MCF 10A (cell line): ENCODE measurements at regions not wholly inside any gene's neighbourhood (a gene's known extent, or its start where the extent isn't known, plus 50 kb on each side); places are given as distances from the start of the nearest gene placed in this dataset.

Experiments used
- BruUV-seq: library from RNA; stranded (reverse); fragments of 400-500 nt; replicated peaks from 2 replicates; lab custom pipeline; 2021; lab: Mats Ljungman, UMichigan
- CTCF ChIA-PET: fragments of 300-600 bp; sonication (Branson Sonifier 250); formaldehyde crosslinking; extraction: SDS; loops from one replicate; lab custom pipeline; 2021; ENCODE audit warnings: antibody characterized with exemption, inconsistent platforms; lab: Yijun Ruan, JAX
- POLR2A ChIA-PET: fragments of 300-600, 350-650 bp; sonication (Branson Sonifier 250); formaldehyde crosslinking; extraction: SDS; loops from one replicate; lab custom pipeline; 2020; ENCODE audit warnings: antibody characterized with exemption, inconsistent platforms; lab: Yijun Ruan, JAX
- DNase-seq: peaks from one replicate; pipeline ENCODE4 v3.0.0-alpha.2; 2018; ENCODE audit not compliant: unreplicated experiment
- H3K27ac Mint-ChIP-seq: one replicate; pipeline ENCODE4 v1.8.0; 2022; ENCODE audit warnings: mild to moderate bottlenecking, low read depth, mixed read lengths; ENCODE audit not compliant: unreplicated experiment
- H3K27me3 Mint-ChIP-seq: one replicate; pipeline ENCODE4 v1.8.0; 2022; ENCODE audit warnings: mixed read lengths; ENCODE audit not compliant: insufficient read depth, unreplicated experiment
- H3K36me3 Mint-ChIP-seq: one replicate; pipeline ENCODE4 v1.8.0; 2022; ENCODE audit warnings: mild to moderate bottlenecking, moderate library complexity, mixed read lengths; ENCODE audit not compliant: insufficient read depth, unreplicated experiment
- H3K4me1 Mint-ChIP-seq: one replicate; pipeline ENCODE4 v1.8.0; 2022; ENCODE audit warnings: mixed read lengths; ENCODE audit not compliant: insufficient read depth, unreplicated experiment
- H3K4me3 Mint-ChIP-seq: one replicate; pipeline ENCODE4 v1.8.0; 2022; ENCODE audit warnings: mild to moderate bottlenecking, moderate library complexity, mixed read lengths; ENCODE audit not compliant: unreplicated experiment
- H3K9me3 Mint-ChIP-seq: one replicate; pipeline ENCODE4 v1.8.0; 2022; ENCODE audit warnings: mixed read lengths; ENCODE audit not compliant: unreplicated experiment
- intact Hi-C: fragments of 100-400 bp; cut with micrococcal nuclease; formaldehyde crosslinking; loops from 2 replicates; pipeline ENCODE4 v1.14.1; 2022
- TF ChIP-seq, protein P1 (sequence below): fragments of 200-600 bp; IDR thresholded peaks from one replicate; pipeline ENCODE4 v1.8.0; 2022; ENCODE audit warnings: antibody characterized with exemption, mild to moderate bottlenecking; ENCODE audit not compliant: unreplicated experiment

DNA sequence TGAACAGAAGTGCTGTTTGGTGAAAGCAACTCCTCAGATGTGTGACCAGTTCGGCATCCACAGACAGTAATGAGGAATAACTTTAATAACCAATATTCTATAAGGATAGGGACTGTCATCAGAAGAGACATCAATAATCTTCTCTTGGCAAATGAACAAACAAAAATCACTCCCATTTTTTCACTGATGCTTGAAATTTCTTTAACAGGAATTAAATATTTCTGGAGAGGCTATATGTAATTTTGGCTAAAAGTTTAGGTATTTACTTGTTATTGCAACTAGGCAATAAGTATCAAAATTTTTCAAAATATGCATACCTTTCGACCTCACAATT, 121.6 kb upstream of the EEA1 start:
- TF ChIP-seq, protein P1, sequence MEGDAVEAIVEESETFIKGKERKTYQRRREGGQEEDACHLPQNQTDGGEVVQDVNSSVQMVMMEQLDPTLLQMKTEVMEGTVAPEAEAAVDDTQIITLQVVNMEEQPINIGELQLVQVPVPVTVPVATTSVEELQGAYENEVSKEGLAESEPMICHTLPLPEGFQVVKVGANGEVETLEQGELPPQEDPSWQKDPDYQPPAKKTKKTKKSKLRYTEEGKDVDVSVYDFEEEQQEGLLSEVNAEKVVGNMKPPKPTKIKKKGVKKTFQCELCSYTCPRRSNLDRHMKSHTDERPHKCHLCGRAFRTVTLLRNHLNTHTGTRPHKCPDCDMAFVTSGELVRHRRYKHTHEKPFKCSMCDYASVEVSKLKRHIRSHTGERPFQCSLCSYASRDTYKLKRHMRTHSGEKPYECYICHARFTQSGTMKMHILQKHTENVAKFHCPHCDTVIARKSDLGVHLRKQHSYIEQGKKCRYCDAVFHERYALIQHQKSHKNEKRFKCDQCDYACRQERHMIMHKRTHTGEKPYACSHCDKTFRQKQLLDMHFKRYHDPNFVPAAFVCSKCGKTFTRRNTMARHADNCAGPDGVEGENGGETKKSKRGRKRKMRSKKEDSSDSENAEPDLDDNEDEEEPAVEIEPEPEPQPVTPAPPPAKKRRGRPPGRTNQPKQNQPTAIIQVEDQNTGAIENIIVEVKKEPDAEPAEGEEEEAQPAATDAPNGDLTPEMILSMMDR = no peak
- Mint-ChIP-seq H3K27ac (no peak overlapping the region), H3K9me3 (no peaks in the 10 kb centered on the region), H3K4me3 (no peak overlapping the region), H3K36me3 (no peaks in the 10 kb centered on the region), H3K4me1 (peaks cover 5% of the 10 kb centered on the region), H3K27me3 (no peaks in the 10 kb centered on the region)
- ChIA-PET CTCF (no interaction called here), POLR2A (interaction anchor here (0.7 kb wide), 1 partner anchor 122 kb away, joined by 3 read pairs; no protein-coding TSS in a partner anchor)
- no peak for DNase-seq
- BruUV-seq = no TSS peak
- intact Hi-C loops = no loop called here

DNA sequence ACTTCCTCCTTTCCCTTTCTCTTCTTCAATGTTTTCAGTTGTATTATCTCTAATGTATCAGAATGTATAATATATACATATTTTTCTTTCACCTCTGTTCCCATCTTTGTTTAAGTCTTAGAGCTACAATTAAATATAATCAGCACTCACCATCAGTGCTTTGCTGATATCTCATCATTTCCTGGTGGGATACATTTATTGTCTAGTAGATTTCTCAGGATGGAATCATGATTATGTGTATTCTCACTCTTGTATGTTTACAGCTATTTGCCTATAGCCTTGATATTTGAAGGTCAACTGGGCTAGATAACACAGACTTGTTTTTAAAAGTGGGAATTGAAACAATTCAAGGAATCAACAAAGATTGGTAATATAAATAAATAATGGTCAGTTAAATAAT, 124.9 kb upstream of the EEA1 start:
- TF ChIP-seq, protein P1 = no peak
- no TSS peak for BruUV-seq
- Mint-ChIP-seq H3K4me1 (peaks cover 5% of the 10 kb centered on the region), H3K27ac (no peak overlapping the region), H3K4me3 (no peak overlapping the region), H3K27me3 (no peaks in the 10 kb centered on the region), H3K9me3 (no peaks in the 10 kb centered on the region), H3K36me3 (no peaks in the 10 kb centered on the region)
- ChIA-PET POLR2A (interaction anchor here (0.6 kb wide), 1 partner anchor 31 kb away, joined by 3 read pairs; no protein-coding TSS in a partner anchor), CTCF (no interaction called here)
- DNase-seq = no peak
- intact Hi-C loops = no loop called here

DNA sequence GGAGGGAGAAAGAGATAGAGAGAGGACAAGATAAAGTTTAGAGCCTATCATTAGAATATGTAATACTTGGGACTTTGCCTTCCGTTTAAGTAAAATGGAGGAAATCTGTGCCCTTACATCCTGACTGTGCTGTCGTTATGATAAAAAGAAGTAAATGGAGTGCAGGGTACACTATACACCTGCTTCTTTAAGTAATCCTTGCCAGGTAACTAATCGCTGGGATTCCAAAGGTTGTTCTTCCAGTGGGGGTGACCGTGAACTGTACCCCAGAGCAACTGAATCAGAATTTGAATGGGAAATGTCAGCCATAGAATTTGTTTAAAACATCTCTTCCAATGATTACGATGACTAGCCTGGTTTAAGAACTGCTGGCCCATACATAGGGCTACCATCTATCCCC, 126.1 kb upstream of the EEA1 start:
- Mint-ChIP-seq H3K4me1 (peaks cover 4% of the 10 kb centered on the region), H3K9me3 (no peaks in the 10 kb centered on the region), H3K36me3 (no peaks in the 10 kb centered on the region), H3K27ac (no peak overlapping the region), H3K27me3 (no peaks in the 10 kb centered on the region), H3K4me3 (no peak overlapping the region)
- POLR2A ChIA-PET = no interaction called here
- intact Hi-C loops = no loop called here
- DNase-seq = no peak
- no TSS peak for BruUV-seq
- TF ChIP-seq, protein P1 = no peak
- CTCF ChIA-PET = no interaction called here

DNA sequence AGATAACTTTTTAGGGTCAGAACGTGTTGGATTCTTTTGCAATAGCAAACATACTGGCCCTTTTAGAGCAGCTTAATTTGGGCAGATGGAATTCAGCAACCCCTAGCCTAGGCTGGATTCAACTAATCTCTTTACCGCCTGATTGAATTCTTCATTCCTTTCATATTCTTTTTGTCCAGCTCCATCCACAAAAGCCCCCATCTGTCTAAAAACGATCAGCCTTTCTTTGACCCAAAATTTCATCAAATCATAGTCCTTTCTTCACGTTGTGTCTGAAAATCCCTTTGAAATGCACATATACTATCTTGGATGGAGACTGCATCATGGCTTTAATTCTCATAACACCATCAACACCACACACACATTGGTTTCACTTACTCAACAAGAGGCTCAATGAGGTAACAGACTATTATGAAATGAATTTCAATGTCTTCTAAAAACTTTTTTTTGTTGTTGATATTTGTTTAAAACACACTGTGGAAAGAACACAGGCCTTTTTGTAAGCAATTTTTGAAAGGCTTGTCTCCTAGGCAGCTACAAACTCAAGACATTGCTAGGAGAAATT, 128.0 kb upstream of the EEA1 start:
- no peak overlapping the region for H3K4me3 Mint-ChIP-seq
- TF ChIP-seq, protein P1 = no peak
- no peak overlapping the region for H3K27ac Mint-ChIP-seq
- H3K36me3 Mint-ChIP-seq = no peaks in the 10 kb centered on the region
- H3K9me3 Mint-ChIP-seq = no peaks in the 10 kb centered on the region
- DNase-seq = no peak
- POLR2A ChIA-PET = no interaction called here
- CTCF ChIA-PET = interaction anchor here (0.7 kb wide), 1 partner anchor 42 kb away, joined by 3 read pairs; no protein-coding TSS in a partner anchor
- intact Hi-C loops = no loop called here
- no peaks in the 10 kb centered on the region for H3K4me1 Mint-ChIP-seq
- H3K27me3 Mint-ChIP-seq = no peaks in the 10 kb centered on the region
- BruUV-seq = no TSS peak
